Nucleus accumbens (tissue), 56 donors: ENCODE measurements at regions not wholly inside any gene's neighbourhood (a gene's known extent, or its start where the extent isn't known, plus 50 kb on each side); places are given as distances from the start of the nearest gene placed in this dataset.
"Not testable (repeated sequence)": the region's sequence is repeated elsewhere in the genome, so short reads cannot be mapped to it uniquely, and the experiment has no call there.

Source experiments
- DNase-seq, 56 donors: peaks; one replicate each; lab custom pipeline; 2025; lab: John Stamatoyannopoulos, UW

- DNase-seq: no peak
Measured at GRCh38 chr13:54387625-54388024, 1359.0 kb downstream of the OLFM4 start.

GRCh38 chr13:54390841-54391240 lies 1362.2 kb downstream of the OLFM4 start:
- no peak for DNase-seq

- no peak for DNase-seq
Measured at GRCh38 chr13:54394085-54394700, 1365.6 kb downstream of the OLFM4 start.

GRCh38 chr13:54394908-54395307 lies 1366.3 kb downstream of the OLFM4 start:
- no peak for DNase-seq

GRCh38 chr13:54402495-54402894 lies 1373.9 kb downstream of the OLFM4 start:
- no peak for DNase-seq

- DNase-seq: no peak
Measured at GRCh38 chr13:54415753-54416366, 1387.2 kb downstream of the OLFM4 start.

GRCh38 chr13:54422946-54423345 lies 1394.3 kb downstream of the OLFM4 start:
- DNase-seq: not testable (repeated sequence)

GRCh38 chr13:54424344-54424743 lies 1395.7 kb downstream of the OLFM4 start:
- no peak for DNase-seq

GRCh38 chr13:54433493-54434206 lies 1405.0 kb downstream of the OLFM4 start:
- DNase-seq: no peak

- not testable (repeated sequence) for DNase-seq
Measured at GRCh38 chr13:54440853-54441400, 1412.3 kb downstream of the OLFM4 start.

- no peak for DNase-seq
Measured at GRCh38 chr13:54445453-54445852, 1416.8 kb downstream of the OLFM4 start.

- no peak for DNase-seq
Measured at GRCh38 chr13:54445865-54446264, 1417.3 kb downstream of the OLFM4 start.

- no peak for DNase-seq
Measured at GRCh38 chr13:54449922-54450321, 1421.3 kb downstream of the OLFM4 start.

- no peak for DNase-seq
Measured at GRCh38 chr13:54484166-54484565, 1455.6 kb downstream of the OLFM4 start.

- DNase-seq: no peak
Measured at GRCh38 chr13:54486421-54487166, 1458.0 kb downstream of the OLFM4 start.

- DNase-seq: no peak
Measured at GRCh38 chr13:54489359-54489758, 1460.7 kb downstream of the OLFM4 start.

GRCh38 chr13:54492995-54493394 lies 1464.4 kb downstream of the OLFM4 start:
- no peak for DNase-seq

GRCh38 chr13:54511366-54511765 lies 1482.8 kb downstream of the OLFM4 start:
- no peak for DNase-seq

- no peak for DNase-seq
Measured at GRCh38 chr13:54513254-54513653, 1484.6 kb downstream of the OLFM4 start.

- no peak for DNase-seq
Measured at GRCh38 chr13:54536112-54536511, 1507.5 kb downstream of the OLFM4 start.

GRCh38 chr13:54563286-54563685 lies 1534.7 kb downstream of the OLFM4 start:
- no peak for DNase-seq
